ENCODE measurements at regions not wholly inside any gene's neighbourhood (a gene's known extent, or its start where the extent isn't known, plus 50 kb on each side); places are given as distances from the start of the nearest gene placed in this dataset.

GRCh38 chr6:24064106-24064505, 61.9 kb upstream of the NRSN1 start:
- TF ChIP-seq CTCF (IDR thresholded peaks at IDR 0.05): no peak
- TF ChIP-seq POLR2A (IDR thresholded peaks at IDR 0.05): no peak
- no peak for TF ChIP-seq EP300 (IDR thresholded peaks at IDR 0.05)

Data from tibial nerve (tissue), 4 donors.